ENCODE measurements at regions not wholly inside any gene's neighbourhood (a gene's known extent, or its start where the extent isn't known, plus 50 kb on each side); places are given as distances from the start of the nearest gene placed in this dataset.
"Not testable (repeated sequence)": the region's sequence is repeated elsewhere in the genome, so short reads cannot be mapped to it uniquely, and the experiment has no call there.

GRCh38 chr16:86945166-86945900 is 367.0 kb downstream of the FOXL1 start:
- no peak for DNase-seq

DNA sequence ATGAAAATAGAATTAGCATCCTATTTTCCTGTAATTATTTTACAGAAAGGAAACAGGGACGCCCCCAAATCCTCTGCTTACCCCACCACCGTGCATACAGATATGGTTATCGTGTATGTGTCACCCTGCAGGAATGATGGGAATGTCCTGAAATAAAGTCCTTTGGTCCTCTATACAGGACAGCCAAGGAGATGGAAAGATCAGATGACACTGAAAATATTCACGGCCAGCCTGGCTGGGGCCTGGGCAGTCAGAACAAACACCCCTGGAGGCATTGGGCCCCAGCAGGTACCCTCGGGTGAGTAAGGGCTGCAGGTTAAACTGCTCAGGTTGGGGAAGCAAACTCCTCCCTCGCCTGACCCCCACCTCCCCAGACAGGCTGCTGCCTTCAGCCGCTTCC is 368.0 kb downstream of the FOXL1 start:
- no peak for DNase-seq

DNA sequence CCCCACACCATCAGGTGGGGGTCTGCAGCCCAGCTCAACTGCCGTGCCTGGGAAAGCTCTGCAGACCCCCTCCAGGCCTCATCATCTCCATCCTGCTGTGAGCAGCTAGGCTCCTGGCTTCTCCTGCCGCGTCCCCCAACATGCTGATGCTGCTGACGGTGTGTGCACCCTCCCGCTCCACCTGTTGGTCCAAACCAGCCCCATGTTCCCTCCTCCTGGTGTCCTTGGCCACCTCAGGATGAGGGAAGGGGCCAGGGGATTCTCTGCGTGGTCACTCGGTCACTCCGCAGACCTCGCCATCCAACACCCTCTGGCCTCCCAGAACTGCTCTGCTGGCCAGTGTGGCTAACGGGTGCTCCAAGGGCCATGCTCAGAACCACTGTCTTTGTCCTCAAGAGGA is 368.6 kb downstream of the FOXL1 start:
- DNase-seq = no peak

- DNase-seq = no peak
These were observed 369.1 kb downstream of the C16orf95 start for GRCh38 chr16:86948046-86948445.

DNA sequence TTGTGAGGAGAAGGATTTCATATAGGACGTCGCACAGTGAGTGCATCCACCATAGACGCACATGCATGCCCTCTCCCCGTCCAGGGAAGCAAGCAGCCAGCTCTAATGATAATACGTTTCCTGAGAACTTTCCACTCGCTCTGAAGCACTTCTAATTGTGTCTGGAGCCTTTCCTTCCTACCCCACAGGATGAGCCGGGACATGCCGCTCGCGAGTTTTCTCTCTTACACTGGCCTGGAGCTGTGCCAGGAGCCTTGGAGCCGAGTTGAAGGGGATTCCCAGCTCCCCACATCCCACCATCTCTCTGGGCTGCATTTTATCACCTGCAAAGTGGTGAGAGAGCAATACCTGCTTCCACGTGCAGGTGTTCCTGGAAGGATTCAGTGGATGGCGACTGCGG is 368.1 kb downstream of the C16orf95 start:
- DNase-seq = no peak

DNA sequence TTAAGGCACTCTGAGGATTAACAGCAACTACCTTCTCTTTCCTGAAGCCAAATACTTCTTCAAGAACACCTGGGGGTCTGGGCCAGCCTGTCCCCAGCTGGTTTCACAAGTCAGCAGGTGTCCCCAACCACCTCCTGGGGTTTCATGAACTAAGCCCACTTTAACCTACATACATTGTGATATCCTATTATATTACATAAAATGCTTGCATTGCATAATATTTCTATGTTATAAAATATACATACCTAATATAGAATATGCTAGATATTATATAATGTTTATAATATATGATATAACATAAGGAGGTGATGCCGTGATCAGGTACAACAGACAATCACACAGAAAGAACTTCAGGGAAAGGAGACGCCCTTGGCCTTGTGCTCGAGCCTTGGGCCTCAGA is 367.6 kb downstream of the C16orf95 start:
- no peak for DNase-seq

DNA sequence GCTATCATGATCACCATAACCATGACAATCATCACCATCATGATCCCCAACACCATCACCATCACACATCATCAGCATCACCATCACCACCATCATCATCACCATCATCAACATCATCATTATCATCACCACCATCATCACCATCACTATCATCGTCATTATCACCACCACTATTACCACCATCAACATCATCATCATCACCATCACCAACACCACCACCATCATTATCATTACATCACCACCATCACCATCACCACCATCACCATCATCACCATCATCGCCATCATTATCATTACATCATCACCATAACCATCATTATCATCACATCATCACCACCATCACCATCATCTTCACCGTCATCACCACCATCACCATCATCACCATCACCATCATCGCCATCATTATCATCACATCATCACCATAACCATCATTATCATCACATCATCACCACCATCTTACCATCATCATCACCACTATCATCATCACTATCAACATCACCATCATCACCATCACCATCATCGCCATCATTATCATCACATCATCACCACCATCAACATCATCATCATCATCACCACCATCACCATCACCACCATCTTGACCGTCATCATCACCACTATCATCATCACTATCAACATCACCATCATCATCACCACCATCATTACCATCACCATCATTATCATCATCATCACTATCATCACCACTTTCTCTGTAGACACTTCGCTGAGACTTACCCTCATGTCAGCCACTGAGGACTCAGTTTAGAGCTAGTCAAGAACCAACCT is 366.0 kb downstream of the C16orf95 start:
- no peak for DNase-seq

DNA sequence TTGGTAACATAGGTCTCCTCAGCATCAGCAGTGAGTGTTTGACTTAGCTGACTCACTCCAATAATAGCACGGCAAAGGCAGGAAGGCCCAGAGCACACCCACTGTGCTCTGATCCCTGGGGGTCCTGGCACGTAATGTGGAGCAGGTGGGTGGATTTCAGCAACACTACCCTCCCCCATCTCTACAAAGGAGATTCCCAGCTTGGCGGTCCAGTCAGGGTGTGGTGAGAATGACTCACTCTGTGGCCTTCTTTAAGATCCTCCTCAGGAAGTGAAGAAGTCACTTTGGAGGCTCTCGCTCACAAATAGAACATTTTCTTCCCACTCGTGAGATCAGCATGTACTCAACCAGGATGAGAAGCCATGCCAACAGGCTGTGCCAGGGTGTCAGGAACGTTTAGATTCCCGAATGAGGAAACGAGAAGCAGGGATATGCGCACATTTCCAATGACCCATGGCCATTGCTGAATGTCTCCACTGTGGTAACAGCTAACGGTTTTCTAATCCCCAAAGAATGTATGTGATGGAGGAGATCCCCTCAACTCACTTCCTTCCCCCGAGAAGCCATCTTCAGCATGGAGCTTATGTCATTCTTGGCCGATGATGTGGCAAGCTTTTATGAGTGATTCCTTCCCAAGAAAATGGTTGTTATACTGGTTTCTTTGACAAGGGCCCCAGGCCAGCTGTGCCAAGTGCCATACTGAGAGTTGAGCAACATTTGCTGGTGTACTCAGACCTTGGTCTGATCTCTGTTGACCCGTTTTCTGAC is 365.2 kb downstream of the C16orf95 start:
- no peak for DNase-seq

- DNase-seq = no peak
These were observed 364.4 kb downstream of the C16orf95 start for GRCh38 chr16:86952769-86953168.

DNA sequence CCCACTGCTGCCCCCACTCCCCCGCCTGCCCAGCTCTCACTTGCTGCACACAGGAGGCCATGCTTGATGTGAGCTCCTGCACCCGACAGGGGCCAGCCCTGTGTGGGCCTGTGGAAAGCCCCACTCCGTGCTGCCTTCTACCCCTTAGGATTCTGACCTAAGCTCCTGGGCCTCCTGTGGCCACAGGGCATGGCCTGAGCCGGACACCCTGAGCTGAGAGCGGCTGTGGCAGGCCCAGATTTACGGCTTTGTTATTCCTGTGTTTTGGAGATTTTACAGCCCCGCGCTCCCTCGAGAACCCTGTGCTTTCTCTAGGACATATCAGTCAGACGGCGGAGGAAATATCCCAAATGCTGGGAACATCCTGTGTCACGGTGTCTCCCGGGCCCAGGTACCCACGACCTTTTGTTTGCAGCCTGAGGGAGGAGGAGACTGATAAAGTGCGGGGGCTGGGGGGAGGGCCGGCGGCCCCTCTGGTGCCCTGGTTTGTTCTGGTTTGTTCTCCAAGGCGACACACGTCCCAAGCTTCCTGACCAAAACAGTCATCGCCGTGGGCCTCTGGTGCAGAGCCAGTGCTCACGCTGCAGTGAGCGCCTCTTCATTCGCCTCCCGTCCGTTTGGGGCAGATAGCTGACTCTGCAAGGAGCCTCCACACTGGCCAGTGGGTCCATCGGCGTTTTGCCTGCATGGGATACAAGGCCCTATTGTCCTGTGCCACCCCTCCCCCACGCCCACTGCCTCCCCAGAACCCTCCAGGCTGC is 363.4 kb downstream of the C16orf95 start:
- no peak for DNase-seq

DNA sequence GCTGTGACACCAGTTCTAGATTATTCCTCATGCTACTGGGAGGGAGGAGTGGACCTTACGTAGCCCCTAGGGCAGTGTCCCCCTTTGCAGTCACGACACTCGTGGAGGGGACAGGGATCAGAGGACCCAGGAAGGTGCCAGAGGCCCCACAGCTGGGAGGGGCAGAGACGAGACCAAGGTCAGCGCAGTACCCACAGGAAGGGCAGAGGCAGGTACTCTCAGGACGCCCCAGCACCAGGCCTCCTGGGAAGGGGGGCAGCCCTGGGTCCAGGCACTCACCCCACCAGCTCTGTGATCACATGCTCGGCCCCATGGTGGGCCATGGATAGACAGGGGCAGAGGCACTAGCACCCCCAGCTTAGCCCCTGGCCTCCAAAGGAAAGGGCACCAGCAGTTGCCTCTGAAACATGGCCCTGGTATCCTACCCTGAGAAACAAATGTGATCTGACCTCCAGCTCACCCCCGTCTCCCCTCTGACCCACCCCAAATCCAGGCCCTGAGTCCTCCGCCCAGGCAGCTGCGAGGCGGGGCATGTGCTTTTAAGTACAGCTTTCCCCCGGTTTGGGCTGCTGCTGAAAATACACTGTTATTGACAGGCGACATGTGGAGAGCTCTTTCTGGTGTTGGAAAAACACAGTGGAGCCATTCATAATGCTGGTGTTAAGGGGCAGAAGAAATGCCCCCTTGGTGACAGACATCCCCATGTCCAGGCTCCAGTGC is 361.9 kb downstream of the C16orf95 start:
- no peak for DNase-seq

GRCh38 chr16:86956437-86956836 is 360.8 kb downstream of the C16orf95 start:
- no peak for DNase-seq

- DNase-seq = not testable (repeated sequence)
These were observed 359.5 kb downstream of the C16orf95 start for GRCh38 chr16:86957662-86958198.

DNA sequence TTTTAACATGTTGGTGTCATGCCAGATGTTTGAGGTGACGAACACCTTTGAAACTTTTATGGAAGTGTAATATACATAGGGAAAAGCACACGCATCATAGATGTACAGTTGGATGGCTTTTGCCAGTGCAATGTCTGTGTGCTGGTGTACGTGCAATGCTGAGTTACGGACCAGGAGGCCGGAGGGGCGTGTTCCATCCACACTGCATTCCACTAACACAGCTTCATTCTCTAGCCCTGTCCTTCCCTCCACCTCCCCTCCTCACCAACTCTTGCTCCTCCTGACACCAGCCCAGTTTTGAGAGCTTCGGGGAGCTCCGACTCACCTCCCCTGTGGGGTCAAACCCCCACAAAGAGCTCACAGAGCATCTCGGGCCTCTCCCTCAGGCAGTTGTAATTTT is 358.8 kb downstream of the C16orf95 start:
- DNase-seq = no peak

GRCh38 chr16:86959091-86959651 is 358.0 kb downstream of the C16orf95 start:
- no peak for DNase-seq

GRCh38 chr16:86959729-86960128 is 357.5 kb downstream of the C16orf95 start:
- no peak for DNase-seq

- DNase-seq = no peak
These were observed 356.9 kb downstream of the C16orf95 start for GRCh38 chr16:86960266-86960665.

- no peak for DNase-seq
These were observed 356.0 kb downstream of the C16orf95 start for GRCh38 chr16:86961171-86961601.

- no peak for DNase-seq
These were observed 354.9 kb downstream of the C16orf95 start for GRCh38 chr16:86962259-86962658.

- no peak for DNase-seq
These were observed 354.3 kb downstream of the C16orf95 start for GRCh38 chr16:86962913-86963312.

Measured in CD4-positive, alpha-beta T cell treated with Interferon alpha-2 for 1 hour (primary cell).